OCI-LY7 (cell line): ENCODE measurements at regions not wholly inside any gene's neighbourhood (a gene's known extent, or its start where the extent isn't known, plus 50 kb on each side); places are given as distances from the start of the nearest gene placed in this dataset.

Source experiments
- CTCF ChIP-seq: fragments of 200-600 bp; sonication (generic); conservative IDR thresholded peaks from 2 replicates; pipeline ENCODE4 v1.5.1; 2014; ENCODE audit warnings: mild to moderate bottlenecking, antibody characterized with exemption, low read length, moderate library complexity, mixed read lengths
- EZH2phosphoT487 ChIP-seq: fragments of 200-600 bp; sonication (generic); IDR thresholded peaks from 2 replicates; pipeline ENCODE4 v1.6.1; 2018; ENCODE audit warnings: low read depth, borderline replicate concordance, mild to moderate bottlenecking, mixed run types, antibody characterized with exemption, low read length, moderate library complexity, mixed read lengths

GRCh38 chr2:126177479-126177878, 478.5 kb upstream of the GYPC start:
- TF ChIP-seq CTCF = no peak
- no peak for TF ChIP-seq EZH2phosphoT487
